ENCODE measurements at regions not wholly inside any gene's neighbourhood (a gene's known extent, or its start where the extent isn't known, plus 50 kb on each side); places are given as distances from the start of the nearest gene placed in this dataset.

DNA sequence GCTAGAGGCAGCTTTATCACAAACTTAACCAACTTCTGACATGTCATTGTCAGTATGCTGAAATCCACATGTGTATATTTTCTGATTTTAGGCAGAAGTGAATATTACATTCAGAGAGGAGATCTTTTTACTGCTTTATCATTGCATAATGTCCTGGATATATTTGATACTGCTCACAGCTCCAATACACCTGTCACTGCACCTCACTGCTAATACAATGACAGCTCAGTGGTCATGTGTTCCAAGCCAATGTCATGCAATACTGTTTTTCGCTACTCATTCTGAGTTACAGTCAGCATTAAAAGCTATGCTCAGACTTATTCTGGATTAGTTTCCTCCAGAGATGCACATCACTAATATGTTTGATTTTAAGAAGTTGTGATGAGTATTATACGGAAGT lies 1604.6 kb downstream of the HACE1 start:
- Histone ChIP-seq H3K4me3 (no peak overlapping the region), H2AFZ (ENCODE audit: control insufficient read depth, low read depth, low read length) (no peak overlapping the region), H3K27me3 (replicated peaks in 1 of 2; ENCODE audit: control insufficient read depth in 2 of 2, insufficient read depth in 2 of 2, low read length in 1 of 2) (no peaks in the 10 kb centered on the region), H3K36me3 (ENCODE audit: control insufficient read depth in 2 of 2, insufficient read depth in 2 of 2, low read length in 1 of 2) (no peaks in the 10 kb centered on the region), H4K20me1 (ENCODE audit: control insufficient read depth, insufficient read depth) (no peaks in the 10 kb centered on the region), H3K27ac (ENCODE audit: control insufficient read depth, insufficient read depth) (no peak overlapping the region), H3K4me1 (ENCODE audit: control insufficient read depth, insufficient read depth, low read length) (no peaks in the 10 kb centered on the region), H3K9ac (ENCODE audit: control insufficient read depth, insufficient read depth, low read length) (no peak overlapping the region), H3K4me2 (ENCODE audit: control insufficient read depth, insufficient read depth) (no peak overlapping the region), H3K79me2 (ENCODE audit: control insufficient read depth, insufficient read depth, low read length) (no peaks in the 10 kb centered on the region), H3K9me3 (replicated peaks; ENCODE audit: control insufficient read depth, insufficient read depth, low read length) (no peaks in the 10 kb centered on the region)
- POLR2A ChIA-PET: interaction anchor here (0.5 kb wide), 1 partner anchor 134 kb away, joined by 3 read pairs; no protein-coding TSS in a partner anchor
- 73% methylated on average over 2 of the region's 2 CpGs for WGBS (ENCODE audit: insufficient coverage, insufficient replicate concordance, low lambda C conversion rate, missing lambda C conversion rate)
- intact Hi-C loops (cut with micrococcal nuclease; ENCODE audit: unreplicated experiment) (no loop called here), in situ Hi-C loops (cut with MboI) (no loop called here)
- DNase-seq (ENCODE audit: low read depth, low spot score): no peak
- BruUV-seq (replicated peaks): no TSS peak
- SMC1A ChIA-PET (ENCODE audit: uncharacterized antibody, unreplicated experiment): interaction anchor here (0.7 to 1.8 kb wide), 3 partner anchors 9 to 131 kb away, joined by 3 to 6 read pairs (median 4); no protein-coding TSS in a partner anchor
- RAD21 ChIA-PET (ENCODE audit: unreplicated experiment): interaction anchor here (1.0 to 1.5 kb wide), 2 partner anchors 14 to 89 kb away, joined by 3 to 4 read pairs; no protein-coding TSS in a partner anchor
- CTCF ChIA-PET: interaction anchor here (0.6 to 1.3 kb wide), 3 partner anchors 131 to 357 kb away, joined by 3 to 8 read pairs (median 3); no protein-coding TSS in a partner anchor
- no peak for ATAC-seq
- no peak for FAIRE-seq
- TF ChIP-seq, protein P1, sequence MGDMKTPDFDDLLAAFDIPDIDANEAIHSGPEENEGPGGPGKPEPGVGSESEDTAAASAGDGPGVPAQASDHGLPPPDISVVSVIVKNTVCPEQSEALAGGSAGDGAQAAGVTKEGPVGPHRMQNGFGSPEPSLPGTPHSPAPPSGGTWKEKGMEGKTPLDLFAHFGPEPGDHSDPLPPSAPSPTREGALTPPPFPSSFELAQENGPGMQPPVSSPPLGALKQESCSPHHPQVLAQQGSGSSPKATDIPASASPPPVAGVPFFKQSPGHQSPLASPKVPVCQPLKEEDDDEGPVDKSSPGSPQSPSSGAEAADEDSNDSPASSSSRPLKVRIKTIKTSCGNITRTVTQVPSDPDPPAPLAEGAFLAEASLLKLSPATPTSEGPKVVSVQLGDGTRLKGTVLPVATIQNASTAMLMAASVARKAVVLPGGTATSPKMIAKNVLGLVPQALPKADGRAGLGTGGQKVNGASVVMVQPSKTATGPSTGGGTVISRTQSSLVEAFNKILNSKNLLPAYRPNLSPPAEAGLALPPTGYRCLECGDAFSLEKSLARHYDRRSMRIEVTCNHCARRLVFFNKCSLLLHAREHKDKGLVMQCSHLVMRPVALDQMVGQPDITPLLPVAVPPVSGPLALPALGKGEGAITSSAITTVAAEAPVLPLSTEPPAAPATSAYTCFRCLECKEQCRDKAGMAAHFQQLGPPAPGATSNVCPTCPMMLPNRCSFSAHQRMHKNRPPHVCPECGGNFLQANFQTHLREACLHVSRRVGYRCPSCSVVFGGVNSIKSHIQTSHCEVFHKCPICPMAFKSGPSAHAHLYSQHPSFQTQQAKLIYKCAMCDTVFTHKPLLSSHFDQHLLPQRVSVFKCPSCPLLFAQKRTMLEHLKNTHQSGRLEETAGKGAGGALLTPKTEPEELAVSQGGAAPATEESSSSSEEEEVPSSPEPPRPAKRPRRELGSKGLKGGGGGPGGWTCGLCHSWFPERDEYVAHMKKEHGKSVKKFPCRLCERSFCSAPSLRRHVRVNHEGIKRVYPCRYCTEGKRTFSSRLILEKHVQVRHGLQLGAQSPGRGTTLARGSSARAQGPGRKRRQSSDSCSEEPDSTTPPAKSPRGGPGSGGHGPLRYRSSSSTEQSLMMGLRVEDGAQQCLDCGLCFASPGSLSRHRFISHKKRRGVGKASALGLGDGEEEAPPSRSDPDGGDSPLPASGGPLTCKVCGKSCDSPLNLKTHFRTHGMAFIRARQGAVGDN (IDR thresholded peaks at IDR 0.05): no peak
- TF ChIP-seq FOXM1 (IDR thresholded peaks at IDR 0.05; ENCODE audit: low read depth, low read length) (no peak), MTA2 (IDR thresholded peaks at IDR 0.05; ENCODE audit: low read depth) (no peak), CBX3 (IDR thresholded peaks at IDR 0.05; ENCODE audit: borderline replicate concordance, low read depth) (no peak), LARP7 (IDR thresholded peaks at IDR 0.05) (no peak), MEF2A (IDR thresholded peaks at IDR 0.05; ENCODE audit: insufficient read depth, low read depth, low read length) (no peak), NR2F1 (conservative IDR thresholded peaks at IDR 0.05) (no peak), MTA3 (IDR thresholded peaks at IDR 0.05; ENCODE audit: borderline replicate concordance, low read length) (no peak), PML (IDR thresholded peaks at IDR 0.05; ENCODE audit: low read length) (no peak), RAD51 (IDR thresholded peaks at IDR 0.05) (no peak), SMC3 (IDR thresholded peaks at IDR 0.05; ENCODE audit: borderline replicate concordance, low read length) (no peak), CBFB (IDR thresholded peaks at IDR 0.05; ENCODE audit: low read depth) (no peak), IKZF2 (IDR thresholded peaks at IDR 0.05) (no peak), TCF7 (IDR thresholded peaks at IDR 0.05; ENCODE audit: borderline replicate concordance) (no peak), DPF2 (IDR thresholded peaks at IDR 0.05) (no peak), EZH2 (IDR thresholded peaks at IDR 0.05; ENCODE audit: borderline replicate concordance, control insufficient read depth, low read depth, low read length) (no peak), NFYB (IDR thresholded peaks at IDR 0.05; ENCODE audit: insufficient read depth, low read depth, low read length) (no peak)
- TF ChIP-seq, protein P2, sequence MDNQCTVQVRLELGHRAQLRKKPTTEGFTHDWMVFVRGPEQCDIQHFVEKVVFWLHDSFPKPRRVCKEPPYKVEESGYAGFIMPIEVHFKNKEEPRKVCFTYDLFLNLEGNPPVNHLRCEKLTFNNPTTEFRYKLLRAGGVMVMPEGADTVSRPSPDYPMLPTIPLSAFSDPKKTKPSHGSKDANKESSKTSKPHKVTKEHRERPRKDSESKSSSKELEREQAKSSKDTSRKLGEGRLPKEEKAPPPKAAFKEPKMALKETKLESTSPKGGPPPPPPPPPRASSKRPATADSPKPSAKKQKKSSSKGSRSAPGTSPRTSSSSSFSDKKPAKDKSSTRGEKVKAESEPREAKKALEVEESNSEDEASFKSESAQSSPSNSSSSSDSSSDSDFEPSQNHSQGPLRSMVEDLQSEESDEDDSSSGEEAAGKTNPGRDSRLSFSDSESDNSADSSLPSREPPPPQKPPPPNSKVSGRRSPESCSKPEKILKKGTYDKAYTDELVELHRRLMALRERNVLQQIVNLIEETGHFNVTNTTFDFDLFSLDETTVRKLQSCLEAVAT (IDR thresholded peaks at IDR 0.05): no peak
- TF ChIP-seq, protein P3, sequence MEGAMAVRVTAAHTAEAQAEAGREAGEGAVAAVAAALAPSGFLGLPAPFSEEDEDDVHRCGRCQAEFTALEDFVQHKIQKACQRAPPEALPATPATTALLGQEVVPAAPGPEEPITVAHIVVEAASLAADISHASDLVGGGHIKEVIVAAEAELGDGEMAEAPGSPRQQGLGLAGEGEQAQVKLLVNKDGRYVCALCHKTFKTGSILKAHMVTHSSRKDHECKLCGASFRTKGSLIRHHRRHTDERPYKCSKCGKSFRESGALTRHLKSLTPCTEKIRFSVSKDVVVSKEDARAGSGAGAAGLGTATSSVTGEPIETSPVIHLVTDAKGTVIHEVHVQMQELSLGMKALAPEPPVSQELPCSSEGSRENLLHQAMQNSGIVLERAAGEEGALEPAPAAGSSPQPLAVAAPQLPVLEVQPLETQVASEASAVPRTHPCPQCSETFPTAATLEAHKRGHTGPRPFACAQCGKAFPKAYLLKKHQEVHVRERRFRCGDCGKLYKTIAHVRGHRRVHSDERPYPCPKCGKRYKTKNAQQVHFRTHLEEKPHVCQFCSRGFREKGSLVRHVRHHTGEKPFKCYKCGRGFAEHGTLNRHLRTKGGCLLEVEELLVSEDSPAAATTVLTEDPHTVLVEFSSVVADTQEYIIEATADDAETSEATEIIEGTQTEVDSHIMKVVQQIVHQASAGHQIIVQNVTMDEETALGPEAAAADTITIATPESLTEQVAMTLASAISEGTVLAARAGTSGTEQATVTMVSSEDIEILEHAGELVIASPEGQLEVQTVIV (IDR thresholded peaks at IDR 0.05; ENCODE audit: borderline replicate concordance, partially characterized antibody): no peak
